B cell (primary cell): ENCODE measurements at regions not wholly inside any gene's neighbourhood (a gene's known extent, or its start where the extent isn't known, plus 50 kb on each side); places are given as distances from the start of the nearest gene placed in this dataset.
"Not testable (repeated sequence)": the region's sequence is repeated elsewhere in the genome, so short reads cannot be mapped to it uniquely, and the experiment has no call there.

Experiments
- CTCF ChIP-seq: fragments of 200-600 bp; IDR thresholded peaks from one replicate; pipeline ENCODE4 v1.8.0; 2022; ENCODE audit warnings: antibody characterized with exemption, mild to moderate bottlenecking
- EZH2 ChIP-seq: IDR thresholded peaks from 2 replicates; pipeline ENCODE4 v1.6.1; 2012; ENCODE audit warnings: borderline replicate concordance, low read depth, mild to moderate bottlenecking, moderate library complexity, low read length; ENCODE audit not compliant: insufficient read depth, poor library complexity, severe bottlenecking

GRCh38 chr16:16582916-16583315 is 204.0 kb downstream of the NPIPA7 start:
- not testable (repeated sequence) for TF ChIP-seq EZH2, CTCF
